ENCODE measurements at regions not wholly inside any gene's neighbourhood (a gene's known extent, or its start where the extent isn't known, plus 50 kb on each side); places are given as distances from the start of the nearest gene placed in this dataset.
"Not testable (repeated sequence)": the region's sequence is repeated elsewhere in the genome, so short reads cannot be mapped to it uniquely, and the experiment has no call there.

DNA sequence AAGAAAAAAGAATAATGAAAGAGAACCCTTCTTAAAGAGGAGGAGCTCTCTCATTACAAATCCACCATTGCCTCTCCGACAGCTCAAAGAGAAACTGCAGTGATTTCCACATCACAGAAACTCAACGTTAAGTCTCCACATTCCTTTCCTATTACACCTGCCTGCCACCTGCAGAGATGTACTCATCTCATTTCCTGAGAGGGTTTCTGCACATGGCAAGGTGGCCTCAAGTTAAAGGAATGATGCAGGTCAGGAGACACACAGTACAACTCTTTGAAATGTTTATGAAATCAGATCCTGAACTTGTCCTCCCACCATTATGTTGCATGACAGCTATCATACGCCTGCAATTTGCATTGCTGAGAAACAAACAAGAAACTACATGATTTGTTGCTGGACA lies 458.4 kb upstream of the ADAMTS9 start:
- H3K4me1 ChIP-seq (ENCODE audit: control insufficient read depth, insufficient read depth, low read length, poor library complexity, severe bottlenecking) = no peaks in the 10 kb centered on the region
- H3K9me3 ChIP-seq (ENCODE audit: control insufficient read depth, low read length) = no peaks in the 10 kb centered on the region
- no peak overlapping the region for H3K27ac ChIP-seq (ENCODE audit: low read depth, low read length, severe bottlenecking)
- no peak overlapping the region for H3K4me3 ChIP-seq (ENCODE audit: extremely low read depth, insufficient read depth, low read length, poor library complexity, severe bottlenecking)
- H3K36me3 ChIP-seq (ENCODE audit: control insufficient read depth, insufficient read depth, low read length) = no peaks in the 10 kb centered on the region
- 42 to 70% methylated on average over 2 of the region's 3 CpGs for WGBS, 2 experiments (ENCODE audit: insufficient coverage in 2 of 2)

DNA sequence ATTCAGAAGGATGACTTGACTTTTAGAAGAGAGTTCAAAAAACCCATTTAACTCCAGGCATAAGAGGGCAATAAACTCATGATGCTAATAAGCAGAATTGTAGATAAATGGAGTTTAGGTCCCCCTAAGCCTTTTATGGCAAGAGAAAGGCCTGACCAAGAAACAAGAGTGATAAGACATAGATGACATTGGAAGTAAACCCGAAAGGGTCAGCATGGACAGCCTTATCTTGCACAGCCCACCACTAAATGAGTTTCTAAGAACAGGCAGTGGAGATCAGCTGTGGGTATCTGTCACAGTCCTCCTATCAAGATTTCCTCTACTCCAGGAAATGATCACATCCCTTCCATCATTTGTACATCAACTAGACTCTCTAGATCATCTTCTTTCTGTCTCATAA lies 457.9 kb upstream of the ADAMTS9 start:
- WGBS, 2 experiments (ENCODE audit: insufficient coverage in 2 of 2) = 86 to 100% methylated on average over 1 of the region's 1 CpG
- Histone ChIP-seq H3K4me3 (ENCODE audit: extremely low read depth, insufficient read depth, low read length, poor library complexity, severe bottlenecking) (no peak overlapping the region), H3K4me1 (ENCODE audit: control insufficient read depth, insufficient read depth, low read length, poor library complexity, severe bottlenecking) (no peaks in the 10 kb centered on the region), H3K27ac (ENCODE audit: low read depth, low read length, severe bottlenecking) (no peak overlapping the region), H3K36me3 (ENCODE audit: control insufficient read depth, insufficient read depth, low read length) (no peaks in the 10 kb centered on the region), H3K9me3 (ENCODE audit: control insufficient read depth, low read length) (no peaks in the 10 kb centered on the region)

DNA sequence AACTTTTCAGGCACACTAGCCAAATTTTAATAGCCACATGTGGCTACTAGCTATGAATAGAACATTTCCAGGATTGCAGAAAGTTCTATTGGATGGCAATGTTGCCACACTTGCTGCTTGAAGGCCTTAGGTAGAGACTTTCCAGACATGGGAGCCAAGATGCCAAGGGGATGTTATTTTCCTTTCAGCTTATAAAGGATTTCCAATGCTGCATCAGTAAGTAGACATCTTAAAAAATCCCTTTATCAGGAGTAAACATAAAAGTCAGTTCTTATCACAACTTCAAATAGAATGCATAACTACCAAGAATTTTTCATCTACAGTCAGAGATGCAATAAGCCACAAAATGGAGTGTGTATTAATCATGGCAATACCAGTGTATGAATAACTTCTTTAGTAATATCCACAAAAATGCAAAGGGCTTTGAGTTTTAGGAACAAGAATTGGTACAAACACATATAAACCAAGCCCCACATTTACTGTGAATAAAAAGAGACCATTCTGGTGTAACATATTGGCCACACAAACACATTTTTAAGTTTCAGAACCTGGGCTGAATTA lies 457.1 kb upstream of the ADAMTS9 start:
- H3K27ac ChIP-seq (ENCODE audit: low read depth, low read length, severe bottlenecking) = no peak overlapping the region
- no peak overlapping the region for H3K4me3 ChIP-seq (ENCODE audit: extremely low read depth, insufficient read depth, low read length, poor library complexity, severe bottlenecking)
- H3K9me3 ChIP-seq (ENCODE audit: control insufficient read depth, low read length) = no peaks in the 10 kb centered on the region
- H3K36me3 ChIP-seq (ENCODE audit: control insufficient read depth, insufficient read depth, low read length) = no peaks in the 10 kb centered on the region
- H3K4me1 ChIP-seq (ENCODE audit: control insufficient read depth, insufficient read depth, low read length, poor library complexity, severe bottlenecking) = no peaks in the 10 kb centered on the region

DNA sequence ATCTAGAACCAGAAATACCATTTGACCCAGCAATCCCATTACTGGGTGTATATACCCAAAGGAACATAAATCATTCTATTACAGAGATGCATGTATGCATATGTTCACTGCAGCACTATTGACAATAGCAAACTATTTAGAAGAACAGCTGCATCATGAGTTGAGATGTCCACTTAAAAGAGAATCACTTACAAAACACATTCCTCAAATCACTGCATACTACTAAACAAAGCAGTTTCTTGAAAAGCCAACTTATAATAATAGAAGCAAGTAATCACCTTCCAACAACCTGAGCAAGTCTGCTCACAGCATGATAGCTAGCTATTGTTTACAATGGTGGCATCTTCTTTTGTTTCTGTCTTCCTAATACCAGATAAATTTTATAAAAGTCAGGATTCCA lies 454.7 kb upstream of the ADAMTS9 start:
- Histone ChIP-seq H3K4me3 (ENCODE audit: extremely low read depth, insufficient read depth, low read length, poor library complexity, severe bottlenecking) (no peak overlapping the region), H3K9me3 (ENCODE audit: control insufficient read depth, low read length) (no peaks in the 10 kb centered on the region), H3K36me3 (ENCODE audit: control insufficient read depth, insufficient read depth, low read length) (no peaks in the 10 kb centered on the region), H3K27ac (ENCODE audit: low read depth, low read length, severe bottlenecking) (no peak overlapping the region), H3K4me1 (ENCODE audit: control insufficient read depth, insufficient read depth, low read length, poor library complexity, severe bottlenecking) (no peaks in the 10 kb centered on the region)

GRCh38 chr3:65138556-65138955 lies 450.8 kb upstream of the ADAMTS9 start:
- Histone ChIP-seq H3K27ac (ENCODE audit: low read depth, low read length, severe bottlenecking) (no peak overlapping the region), H3K9me3 (ENCODE audit: control insufficient read depth, low read length) (no peaks in the 10 kb centered on the region), H3K36me3 (ENCODE audit: control insufficient read depth, insufficient read depth, low read length) (no peaks in the 10 kb centered on the region), H3K4me3 (ENCODE audit: extremely low read depth, insufficient read depth, low read length, poor library complexity, severe bottlenecking) (no peak overlapping the region), H3K4me1 (ENCODE audit: control insufficient read depth, insufficient read depth, low read length, poor library complexity, severe bottlenecking) (no peaks in the 10 kb centered on the region)
- WGBS, 2 experiments (ENCODE audit: insufficient coverage in 2 of 2) = 100% methylated on average over 1 to 2 of the region's 3 CpGs

DNA sequence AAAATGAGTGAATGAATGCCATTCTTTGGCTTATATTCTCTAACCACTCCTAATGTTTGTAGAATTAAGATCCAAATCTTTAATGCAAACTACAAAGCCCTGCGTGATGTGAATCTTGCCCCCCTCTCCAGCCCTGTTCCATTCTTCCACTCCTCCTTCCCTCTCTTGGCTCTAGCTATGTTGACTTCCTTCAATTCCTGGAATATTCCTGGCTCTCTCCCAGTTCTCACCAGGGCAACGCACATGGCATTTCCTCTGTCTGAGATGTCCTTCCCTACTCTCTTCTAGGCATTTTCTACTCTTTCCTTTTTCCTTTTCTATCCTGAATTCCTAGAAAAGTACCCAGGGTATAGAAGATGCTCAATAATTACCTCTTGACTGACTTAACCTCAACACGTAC lies 446.0 kb upstream of the ADAMTS9 start:
- H3K36me3 ChIP-seq (ENCODE audit: control insufficient read depth, insufficient read depth, low read length); H3K4me3 ChIP-seq (ENCODE audit: extremely low read depth, insufficient read depth, low read length, poor library complexity, severe bottlenecking); H3K27ac ChIP-seq (ENCODE audit: low read depth, low read length, severe bottlenecking); H3K4me1 ChIP-seq (ENCODE audit: control insufficient read depth, insufficient read depth, low read length, poor library complexity, severe bottlenecking); H3K9me3 ChIP-seq (ENCODE audit: control insufficient read depth, low read length): not testable (repeated sequence)
- WGBS, 2 experiments (ENCODE audit: insufficient coverage in 2 of 2) = 77 to 87% methylated on average over 3 of the region's 3 CpGs

- H3K4me1 ChIP-seq (ENCODE audit: control insufficient read depth, insufficient read depth, low read length, poor library complexity, severe bottlenecking) = no peaks in the 10 kb centered on the region
- H3K27ac ChIP-seq (ENCODE audit: low read depth, low read length, severe bottlenecking) = no peak overlapping the region
- H3K9me3 ChIP-seq (ENCODE audit: control insufficient read depth, low read length) = no peaks in the 10 kb centered on the region
- 100% methylated on average over 3 of the region's 4 CpGs for WGBS, 2 experiments (ENCODE audit: insufficient coverage in 2 of 2)
- H3K36me3 ChIP-seq (ENCODE audit: control insufficient read depth, insufficient read depth, low read length) = no peaks in the 10 kb centered on the region
- H3K4me3 ChIP-seq (ENCODE audit: extremely low read depth, insufficient read depth, low read length, poor library complexity, severe bottlenecking) = no peak overlapping the region
Measured at GRCh38 chr3:65130782-65131181, 443.0 kb upstream of the ADAMTS9 start.

DNA sequence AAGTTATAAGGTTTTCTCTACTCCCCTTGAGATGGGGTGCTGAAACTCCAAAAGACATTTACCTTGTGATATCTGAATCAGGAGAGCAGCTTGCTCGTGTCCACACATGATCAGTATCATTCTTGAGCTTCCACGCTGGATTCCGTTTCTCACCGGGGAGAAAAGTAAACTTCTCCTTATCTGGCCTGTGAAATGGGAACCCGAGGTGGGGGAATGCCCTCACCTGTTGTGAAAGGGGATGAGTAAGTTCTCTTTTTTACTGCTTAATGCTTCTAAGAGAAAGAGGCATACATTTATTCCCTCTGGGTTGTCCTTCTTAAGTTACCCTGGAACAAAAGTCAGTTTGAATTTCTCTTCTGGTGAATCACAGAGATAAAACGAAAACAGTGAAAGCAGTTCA lies 440.5 kb upstream of the ADAMTS9 start:
- Histone ChIP-seq H3K4me3 (ENCODE audit: extremely low read depth, insufficient read depth, low read length, poor library complexity, severe bottlenecking) (no peak overlapping the region), H3K27ac (ENCODE audit: low read depth, low read length, severe bottlenecking) (no peak overlapping the region), H3K4me1 (ENCODE audit: control insufficient read depth, insufficient read depth, low read length, poor library complexity, severe bottlenecking) (no peaks in the 10 kb centered on the region), H3K36me3 (ENCODE audit: control insufficient read depth, insufficient read depth, low read length) (no peaks in the 10 kb centered on the region), H3K9me3 (ENCODE audit: control insufficient read depth, low read length) (no peaks in the 10 kb centered on the region)
- WGBS, 2 experiments (ENCODE audit: insufficient coverage in 2 of 2) = 82 to 97% methylated on average over 5 of the region's 6 CpGs

DNA sequence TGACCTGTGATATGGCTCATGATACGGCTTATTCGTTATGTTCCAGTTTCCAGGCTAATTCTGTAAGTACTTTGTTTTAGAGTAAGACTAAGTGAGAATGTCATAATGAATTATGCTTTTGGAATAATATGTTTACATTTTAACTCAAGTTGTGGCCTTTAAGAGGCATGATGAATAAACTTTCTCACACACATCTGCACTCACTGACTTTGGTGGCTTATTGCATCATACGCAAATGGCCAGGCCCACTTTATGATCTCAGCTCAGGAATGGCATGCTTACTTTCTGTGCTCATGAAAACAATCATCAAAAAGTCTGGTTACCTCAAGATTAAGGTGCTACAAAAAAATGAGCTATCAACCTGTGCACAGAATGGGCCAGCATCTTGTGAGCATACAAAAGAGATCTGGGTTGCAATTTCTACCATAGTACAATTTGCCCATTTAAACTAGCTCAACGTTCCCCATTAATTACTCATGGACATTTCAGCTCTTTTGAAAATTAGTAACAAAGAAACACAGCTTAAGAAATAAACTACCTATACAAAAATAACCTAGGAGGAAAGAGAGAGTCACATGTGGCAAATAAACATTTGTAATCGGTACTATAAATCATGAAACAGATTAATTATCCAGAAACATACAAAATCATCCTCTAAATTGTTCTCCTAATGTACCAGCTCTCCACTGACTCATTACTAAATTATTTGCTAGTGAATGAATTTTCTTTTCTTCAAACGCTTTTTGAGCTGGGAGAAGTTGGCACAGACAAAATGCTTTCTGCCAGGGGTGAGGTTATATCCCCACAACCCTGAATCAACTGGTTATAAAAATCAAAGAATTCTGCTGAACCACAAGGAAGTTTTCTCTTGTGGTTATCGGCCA lies 439.0 kb upstream of the ADAMTS9 start:
- Histone ChIP-seq H3K4me3 (ENCODE audit: extremely low read depth, insufficient read depth, low read length, poor library complexity, severe bottlenecking) (no peak overlapping the region), H3K27ac (ENCODE audit: low read depth, low read length, severe bottlenecking) (no peak overlapping the region), H3K36me3 (ENCODE audit: control insufficient read depth, insufficient read depth, low read length) (no peaks in the 10 kb centered on the region), H3K4me1 (ENCODE audit: control insufficient read depth, insufficient read depth, low read length, poor library complexity, severe bottlenecking) (no peaks in the 10 kb centered on the region), H3K9me3 (ENCODE audit: control insufficient read depth, low read length) (no peaks in the 10 kb centered on the region)
- WGBS, 2 experiments (ENCODE audit: insufficient coverage in 2 of 2) = 93 to 96% methylated on average over 2 to 3 of the region's 7 CpGs

DNA sequence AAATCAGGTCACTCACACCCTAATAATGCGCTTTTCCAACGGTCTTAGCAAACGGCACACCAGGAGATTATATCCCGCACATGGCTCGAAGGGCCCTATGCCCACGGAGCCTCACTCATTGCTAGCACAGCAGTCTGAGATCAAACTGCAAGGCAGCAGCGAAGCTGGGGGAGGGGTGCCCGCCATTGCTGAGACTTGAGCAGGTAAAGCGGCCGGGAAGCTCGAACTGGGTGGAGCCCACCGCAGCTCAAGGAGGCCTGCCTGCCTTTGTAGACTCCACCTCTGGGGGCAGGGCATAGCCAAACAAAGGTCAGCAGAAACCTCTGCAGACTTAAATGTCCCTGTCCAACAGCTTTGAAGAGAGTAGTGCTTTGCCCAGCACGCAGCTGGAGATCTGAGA lies 432.4 kb upstream of the ADAMTS9 start:
- not testable (repeated sequence) for H3K4me3 ChIP-seq (ENCODE audit: extremely low read depth, insufficient read depth, low read length, poor library complexity, severe bottlenecking); H3K27ac ChIP-seq (ENCODE audit: low read depth, low read length, severe bottlenecking); H3K4me1 ChIP-seq (ENCODE audit: control insufficient read depth, insufficient read depth, low read length, poor library complexity, severe bottlenecking); H3K36me3 ChIP-seq (ENCODE audit: control insufficient read depth, insufficient read depth, low read length)
- WGBS, 2 experiments (ENCODE audit: insufficient coverage in 2 of 2) = 95 to 96% methylated on average over 13 of the region's 13 CpGs
- peaks cover 14% of the 10 kb centered on the region for H3K9me3 ChIP-seq (ENCODE audit: control insufficient read depth, low read length)

DNA sequence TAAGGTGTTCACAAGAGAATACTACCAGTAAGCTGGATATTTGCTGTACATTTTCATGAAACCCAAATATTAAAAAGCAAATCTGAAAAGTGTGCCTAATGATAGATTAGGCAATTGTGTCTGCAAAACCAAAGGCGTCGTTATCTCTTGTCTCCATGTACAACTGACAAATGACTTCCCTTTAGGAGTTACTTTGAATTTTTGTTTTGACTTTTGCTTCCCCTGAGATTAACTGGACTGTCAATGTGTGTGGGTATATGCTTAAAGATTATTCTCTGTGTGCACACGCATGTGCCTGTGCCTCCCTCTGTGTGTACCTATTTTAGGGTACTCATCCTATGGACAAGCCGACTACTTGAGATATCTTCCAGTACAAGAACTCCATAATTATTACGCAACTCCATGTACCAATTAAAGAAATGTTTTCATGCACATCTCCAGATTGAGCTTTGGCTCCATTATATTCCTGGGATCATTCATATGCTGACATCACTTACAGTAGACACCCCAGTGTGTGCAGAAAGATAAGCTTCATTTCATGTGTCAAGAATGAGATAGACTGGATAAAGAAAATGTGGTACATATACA lies 431.2 kb upstream of the ADAMTS9 start:
- WGBS, 2 experiments (ENCODE audit: insufficient coverage in 2 of 2) = 92 to 95% methylated on average over 2 to 5 of the region's 5 CpGs
- peaks cover 14% of the 10 kb centered on the region for H3K9me3 ChIP-seq (ENCODE audit: control insufficient read depth, low read length)

More for the DNA sequence above, 431.2 kb upstream of the ADAMTS9 start:
- Histone ChIP-seq H3K4me3 (ENCODE audit: extremely low read depth, insufficient read depth, low read length, poor library complexity, severe bottlenecking) (no peak overlapping the region), H3K36me3 (ENCODE audit: control insufficient read depth, insufficient read depth, low read length) (no peaks in the 10 kb centered on the region), H3K27ac (ENCODE audit: low read depth, low read length, severe bottlenecking) (no peak overlapping the region), H3K4me1 (ENCODE audit: control insufficient read depth, insufficient read depth, low read length, poor library complexity, severe bottlenecking) (no peaks in the 10 kb centered on the region)
